SK-N-SH (cell line): ENCODE measurements at regions not wholly inside any gene's neighbourhood (a gene's known extent, or its start where the extent isn't known, plus 50 kb on each side); places are given as distances from the start of the nearest gene placed in this dataset.

ENCODE experiments used
- CTCF ChIA-PET: fragments of 300-600, 350-600 bp; formaldehyde crosslinking; extraction: SDS; loops from one replicate; lab custom pipeline; 2021; lab: Yijun Ruan, JAX
- POLR2A ChIA-PET: fragments of 350-600 bp; sonication (Branson Sonifier 250); formaldehyde crosslinking; extraction: SDS; loops from one replicate; lab custom pipeline; 2020; ENCODE audit warnings: antibody characterized with exemption, inconsistent platforms; lab: Yijun Ruan, JAX
- DNase-seq: peaks from one replicate; pipeline ENCODE4 v3.0.0; 2012
- H2AFZ ChIP-seq: fragments of 200-600 bp; sonication (generic); 2 replicates; pipeline ENCODE4 v1.8.1; 2016; ENCODE audit warnings: antibody characterized with exemption, mild to moderate bottlenecking, low read depth
- H3F3A ChIP-seq: fragments of 200-600 bp; sonication (generic); replicated peaks from 2 replicates; pipeline ENCODE3; 2016; ENCODE audit warnings: antibody characterized with exemption, mild to moderate bottlenecking; ENCODE audit not compliant: insufficient read depth
- H3K27ac ChIP-seq, 2 experiments: fragments of 200-500 bp in 1 of 2; fragments of 200-600 bp in 1 of 2; sonication (Bioruptor generic) in 1 of 2; sonication (generic), shearing (Covaris generic) in 1 of 2; 2 replicates each; pipeline versions ENCODE4 v1.5.1 to v1.6.1; 2014 to 2016; ENCODE audit warnings: low read depth in 2 of 2, inconsistent platforms in 1 of 2, low read length in 1 of 2, mild to moderate bottlenecking in 1 of 2, mixed read lengths in 1 of 2
- H3K27me3 ChIP-seq: fragments of 200-600 bp; sonication (generic), shearing (Covaris generic); 2 replicates; pipeline ENCODE4 v1.6.1; 2016; ENCODE audit warnings: mixed run types; ENCODE audit not compliant: insufficient read depth
- H3K36me3 ChIP-seq, 2 experiments: fragments of 200-500 bp in 1 of 2; fragments of 200-600 bp in 1 of 2; sonication (Bioruptor generic) in 1 of 2; sonication (generic) in 1 of 2; replicated peaks in 1 of 2; 2 replicates each; pipeline versions ENCODE3 to v1.5.1; 2014 to 2016; ENCODE audit warnings: low read length in 1 of 2, mild to moderate bottlenecking in 1 of 2; ENCODE audit not compliant: insufficient read depth in 2 of 2, control insufficient read depth in 1 of 2
- H3K4me1 ChIP-seq, 2 experiments: fragments of 200-500 bp in 1 of 2; fragments of 200-600 bp in 1 of 2; sonication (Bioruptor generic) in 1 of 2; sonication (generic), shearing (Covaris generic) in 1 of 2; 2 replicates each; pipeline versions ENCODE4 v1.5.1 to v1.6.1; 2014 to 2016; ENCODE audit warnings: low read depth in 1 of 2, low read length in 1 of 2, mixed run types in 1 of 2; ENCODE audit not compliant: insufficient read depth in 2 of 2, control insufficient read depth in 1 of 2
- H3K4me2 ChIP-seq: fragments of 200-600 bp; sonication (generic), shearing (Covaris generic); 2 replicates; pipeline ENCODE4 v1.6.1; 2017; ENCODE audit warnings: mixed run types
- H3K4me3 ChIP-seq, 2 experiments: fragments of 200-500 bp in 1 of 2; fragments of 200-600 bp in 1 of 2; sonication (Bioruptor generic) in 1 of 2; sonication (generic), shearing (Covaris generic) in 1 of 2; 2 replicates each; pipeline versions ENCODE4 v1.5.1 to v1.8.1; 2014 to 2016; ENCODE audit warnings: low read depth in 2 of 2, inconsistent platforms in 1 of 2, low read length in 1 of 2, mild to moderate bottlenecking in 1 of 2, mixed read lengths in 1 of 2, moderate library complexity in 1 of 2
- H3K79me2 ChIP-seq: fragments of 200-600 bp; sonication (generic); 2 replicates; pipeline ENCODE4 v1.8.1; 2017; ENCODE audit warnings: mild to moderate bottlenecking; ENCODE audit not compliant: insufficient read depth
- H3K9ac ChIP-seq: fragments of 200-600 bp; sonication (generic); 2 replicates; pipeline ENCODE4 v1.6.1; 2017; ENCODE audit warnings: mixed run types
- H3K9me2 ChIP-seq: fragments of 200-600 bp; sonication (generic); 2 replicates; pipeline ENCODE4 v1.6.1; 2017; ENCODE audit warnings: mixed run types
- H3K9me3 ChIP-seq: fragments of 200-600 bp; sonication (generic); 2 replicates; pipeline ENCODE4 v1.6.1; 2017; ENCODE audit warnings: mixed run types, mild to moderate bottlenecking, moderate library complexity
- H4K20me1 ChIP-seq: fragments of 200-600 bp; sonication (generic); 2 replicates; pipeline ENCODE4 v1.6.1; 2017; ENCODE audit warnings: mild to moderate bottlenecking, mixed run types; ENCODE audit not compliant: insufficient read depth
- CHD2 ChIP-seq: fragments of 150-350 bp; IDR thresholded peaks from 2 replicates; pipeline ENCODE4 v1.6.1; 2018; ENCODE audit warnings: low read length; ENCODE audit not compliant: partially characterized antibody
- CTCF ChIP-seq: fragments of 200-600 bp; sonication (generic); IDR thresholded peaks from 2 replicates; pipeline ENCODE4 v1.6.1; 2017; ENCODE audit warnings: antibody characterized with exemption, mild to moderate bottlenecking, moderate library complexity
- ELF1 ChIP-seq: IDR thresholded peaks from 2 replicates; pipeline ENCODE4 v1.4.0; 2012
- EZH2phosphoT487 ChIP-seq: fragments of 200-600 bp; sonication (generic); IDR thresholded peaks from 2 replicates; pipeline ENCODE4 v1.6.1; 2017; ENCODE audit warnings: low read depth, mixed run types, mild to moderate bottlenecking, antibody characterized with exemption, moderate library complexity, borderline replicate concordance
- FOXM1 ChIP-seq: IDR thresholded peaks from 2 replicates; pipeline ENCODE4 v1.4.0; 2012; ENCODE audit warnings: low read depth, mild to moderate bottlenecking
- GATA2 ChIP-seq: sonication (generic); formaldehyde crosslinking; IDR thresholded peaks from 2 replicates; pipeline ENCODE4 v1.5.0; 2020; ENCODE audit warnings: mild to moderate bottlenecking, missing genetic modification reagents
- NFIC ChIP-seq: IDR thresholded peaks from 2 replicates; pipeline ENCODE4 v1.4.0; 2012; ENCODE audit warnings: borderline replicate concordance
- NRF1 ChIP-seq: IDR thresholded peaks from 2 replicates; pipeline ENCODE4 v1.6.1; 2012; ENCODE audit warnings: low read depth, mild to moderate bottlenecking, low read length
- POLR2AphosphoS5 ChIP-seq: IDR thresholded peaks from 2 replicates; pipeline ENCODE4 v1.6.1; 2012; ENCODE audit warnings: low read depth, low read length
- RAD21 ChIP-seq: IDR thresholded peaks from 2 replicates; pipeline ENCODE4 v1.6.1; 2012; ENCODE audit warnings: mild to moderate bottlenecking, low read length
- RCOR1 ChIP-seq: fragments of 150-350 bp; IDR thresholded peaks from 2 replicates; pipeline ENCODE4 v1.6.1; 2017; ENCODE audit warnings: antibody characterized with exemption, low read length
- SIN3A ChIP-seq: IDR thresholded peaks from 2 replicates; pipeline ENCODE4 v1.6.1; 2012; ENCODE audit warnings: low read depth, mild to moderate bottlenecking, low read length, moderate library complexity, borderline replicate concordance
- TAF1 ChIP-seq: IDR thresholded peaks from 2 replicates; pipeline ENCODE4 v1.6.1; 2012; ENCODE audit warnings: low read depth, mild to moderate bottlenecking, low read length, moderate library complexity, borderline replicate concordance
- TCF12 ChIP-seq: IDR thresholded peaks from 2 replicates; pipeline ENCODE4 v1.4.0; 2012
- USF1 ChIP-seq: IDR thresholded peaks from 2 replicates; pipeline ENCODE4 v1.4.0; 2012; ENCODE audit warnings: low read depth, borderline replicate concordance
- ZBTB33 ChIP-seq: IDR thresholded peaks from 2 replicates; pipeline ENCODE4 v1.4.0; 2012; ENCODE audit warnings: low read depth, borderline replicate concordance
- WGBS: methylation state at CpG from one replicate; pipeline ENCODE4 v1.1.6; 2017; ENCODE audit warnings: low lambda C conversion rate; 5-methylcytosine and 5-hydroxymethylcytosine counted together
- TF ChIP-seq, protein P1 (sequence below): fragments of 150-350 bp; IDR thresholded peaks from 2 replicates; pipeline ENCODE4 v1.6.1; 2017; ENCODE audit warnings: antibody characterized with exemption, low read length, low read depth, borderline replicate concordance
- TF ChIP-seq, protein P2 (sequence below): IDR thresholded peaks from 2 replicates; pipeline ENCODE4 v1.6.1; 2012; ENCODE audit warnings: mild to moderate bottlenecking, low read depth, low read length, moderate library complexity

DNA sequence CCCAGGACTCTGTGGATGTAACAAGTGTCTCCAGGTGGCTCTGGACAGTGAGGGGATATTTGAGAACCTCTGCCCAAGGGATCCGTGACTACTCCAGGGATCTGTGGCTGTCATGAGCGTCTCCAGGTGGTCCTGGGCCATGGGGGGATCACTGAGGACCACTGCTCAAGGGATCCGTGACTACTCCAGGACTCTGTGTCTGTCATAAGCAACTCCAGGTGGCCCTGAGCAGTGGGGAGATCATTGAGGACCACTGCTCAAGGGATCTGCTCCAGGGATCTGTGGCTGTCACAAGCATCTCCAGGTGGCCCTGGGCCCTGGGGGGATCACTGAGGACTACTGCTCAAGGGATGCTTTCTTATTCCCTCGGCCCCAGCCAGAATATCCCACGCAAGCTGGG, 133.2 kb upstream of the ADARB2 start:
- H3K9ac ChIP-seq, result no peak overlapping the region
- no peaks in the 10 kb centered on the region for H3K27me3 ChIP-seq
- no peaks in the 10 kb centered on the region for H3K9me3 ChIP-seq
- H2AFZ ChIP-seq, result no peak overlapping the region
- POLR2A ChIA-PET, result no interaction called here
- H3K79me2 ChIP-seq, result no peaks in the 10 kb centered on the region
- H3K4me1 ChIP-seq, result no peaks in the 10 kb centered on the region
- H3K9me2 ChIP-seq, result no peaks in the 10 kb centered on the region
- no peak for DNase-seq
- CTCF ChIA-PET, result no interaction called here
- H3K4me2 ChIP-seq, result no peak overlapping the region
- H3K4me3 ChIP-seq, result no peak overlapping the region
- 13% methylated on average over 2 of the region's 5 CpGs for WGBS
- H3F3A ChIP-seq, result no peaks in the 10 kb centered on the region
- no peak for TF ChIP-seq TAF1
- TF ChIP-seq ZBTB33, result no peak
- TF ChIP-seq NRF1, result no peak
- TF ChIP-seq ELF1, result no peak
- TF ChIP-seq EZH2phosphoT487, result no peak
- TF ChIP-seq CHD2, result no peak
- no peak for TF ChIP-seq GATA2 (CRISPR knock-in tag)
- TF ChIP-seq USF1, result no peak
- TF ChIP-seq POLR2AphosphoS5, result no peak
- no peak for TF ChIP-seq NFIC
- no peak for TF ChIP-seq CTCF
- no peak for TF ChIP-seq FOXM1
- TF ChIP-seq SIN3A, result no peak
- no peak for TF ChIP-seq RAD21
- no peak for TF ChIP-seq TCF12
- no peak for TF ChIP-seq RCOR1
- TF ChIP-seq, protein P1, sequence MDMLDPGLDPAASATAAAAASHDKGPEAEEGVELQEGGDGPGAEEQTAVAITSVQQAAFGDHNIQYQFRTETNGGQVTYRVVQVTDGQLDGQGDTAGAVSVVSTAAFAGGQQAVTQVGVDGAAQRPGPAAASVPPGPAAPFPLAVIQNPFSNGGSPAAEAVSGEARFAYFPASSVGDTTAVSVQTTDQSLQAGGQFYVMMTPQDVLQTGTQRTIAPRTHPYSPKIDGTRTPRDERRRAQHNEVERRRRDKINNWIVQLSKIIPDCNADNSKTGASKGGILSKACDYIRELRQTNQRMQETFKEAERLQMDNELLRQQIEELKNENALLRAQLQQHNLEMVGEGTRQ, result no peak
- TF ChIP-seq, protein P2, sequence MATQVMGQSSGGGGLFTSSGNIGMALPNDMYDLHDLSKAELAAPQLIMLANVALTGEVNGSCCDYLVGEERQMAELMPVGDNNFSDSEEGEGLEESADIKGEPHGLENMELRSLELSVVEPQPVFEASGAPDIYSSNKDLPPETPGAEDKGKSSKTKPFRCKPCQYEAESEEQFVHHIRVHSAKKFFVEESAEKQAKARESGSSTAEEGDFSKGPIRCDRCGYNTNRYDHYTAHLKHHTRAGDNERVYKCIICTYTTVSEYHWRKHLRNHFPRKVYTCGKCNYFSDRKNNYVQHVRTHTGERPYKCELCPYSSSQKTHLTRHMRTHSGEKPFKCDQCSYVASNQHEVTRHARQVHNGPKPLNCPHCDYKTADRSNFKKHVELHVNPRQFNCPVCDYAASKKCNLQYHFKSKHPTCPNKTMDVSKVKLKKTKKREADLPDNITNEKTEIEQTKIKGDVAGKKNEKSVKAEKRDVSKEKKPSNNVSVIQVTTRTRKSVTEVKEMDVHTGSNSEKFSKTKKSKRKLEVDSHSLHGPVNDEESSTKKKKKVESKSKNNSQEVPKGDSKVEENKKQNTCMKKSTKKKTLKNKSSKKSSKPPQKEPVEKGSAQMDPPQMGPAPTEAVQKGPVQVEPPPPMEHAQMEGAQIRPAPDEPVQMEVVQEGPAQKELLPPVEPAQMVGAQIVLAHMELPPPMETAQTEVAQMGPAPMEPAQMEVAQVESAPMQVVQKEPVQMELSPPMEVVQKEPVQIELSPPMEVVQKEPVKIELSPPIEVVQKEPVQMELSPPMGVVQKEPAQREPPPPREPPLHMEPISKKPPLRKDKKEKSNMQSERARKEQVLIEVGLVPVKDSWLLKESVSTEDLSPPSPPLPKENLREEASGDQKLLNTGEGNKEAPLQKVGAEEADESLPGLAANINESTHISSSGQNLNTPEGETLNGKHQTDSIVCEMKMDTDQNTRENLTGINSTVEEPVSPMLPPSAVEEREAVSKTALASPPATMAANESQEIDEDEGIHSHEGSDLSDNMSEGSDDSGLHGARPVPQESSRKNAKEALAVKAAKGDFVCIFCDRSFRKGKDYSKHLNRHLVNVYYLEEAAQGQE, result no peak
- no peaks in the 10 kb centered on the region for H4K20me1 ChIP-seq
- H3K27ac ChIP-seq, result no peak overlapping the region
- no peaks in the 10 kb centered on the region for H3K36me3 ChIP-seq
